ENCODE measurements at regions not wholly inside any gene's neighbourhood (a gene's known extent, or its start where the extent isn't known, plus 50 kb on each side); places are given as distances from the start of the nearest gene placed in this dataset.
"Not testable (repeated sequence)": the region's sequence is repeated elsewhere in the genome, so short reads cannot be mapped to it uniquely, and the experiment has no call there.

DNA sequence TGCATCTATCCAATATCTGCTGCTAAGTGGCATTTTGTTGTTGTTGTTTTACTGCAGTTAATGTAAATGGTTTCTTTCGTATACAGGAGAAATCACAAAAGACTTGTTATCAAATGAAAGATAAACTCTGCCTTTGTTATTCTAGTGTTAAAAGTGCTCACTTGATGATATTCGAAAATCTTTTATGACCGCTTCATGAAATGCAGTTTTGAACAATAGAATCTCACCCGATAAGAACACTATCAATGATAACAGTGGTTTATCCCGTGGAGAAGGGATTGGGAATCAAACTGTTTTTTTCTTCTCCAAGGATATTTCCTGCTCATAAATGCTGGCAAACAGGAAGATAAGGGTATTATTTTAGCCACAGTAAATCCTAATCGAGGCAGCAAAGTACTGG, 1366.3 kb downstream of the OLFM4 start:
- DNase-seq (ENCODE audit: low read depth): no peak

GRCh38 chr13:54402495-54402894, 1373.9 kb downstream of the OLFM4 start:
- DNase-seq (ENCODE audit: low read depth): no peak

GRCh38 chr13:54415753-54416366, 1387.2 kb downstream of the OLFM4 start:
- DNase-seq (ENCODE audit: low read depth): no peak

- not testable (repeated sequence) for DNase-seq (ENCODE audit: low read depth)
Measured at GRCh38 chr13:54422946-54423345, 1394.3 kb downstream of the OLFM4 start.

- DNase-seq (ENCODE audit: low read depth): no peak
Measured at GRCh38 chr13:54424344-54424743, 1395.7 kb downstream of the OLFM4 start.

- no peak for DNase-seq (ENCODE audit: low read depth)
Measured at GRCh38 chr13:54433493-54434206, 1405.0 kb downstream of the OLFM4 start.

- not testable (repeated sequence) for DNase-seq (ENCODE audit: low read depth)
Measured at GRCh38 chr13:54440853-54441400, 1412.3 kb downstream of the OLFM4 start.

- DNase-seq (ENCODE audit: low read depth): no peak
Measured at GRCh38 chr13:54445453-54445852, 1416.8 kb downstream of the OLFM4 start.

DNA sequence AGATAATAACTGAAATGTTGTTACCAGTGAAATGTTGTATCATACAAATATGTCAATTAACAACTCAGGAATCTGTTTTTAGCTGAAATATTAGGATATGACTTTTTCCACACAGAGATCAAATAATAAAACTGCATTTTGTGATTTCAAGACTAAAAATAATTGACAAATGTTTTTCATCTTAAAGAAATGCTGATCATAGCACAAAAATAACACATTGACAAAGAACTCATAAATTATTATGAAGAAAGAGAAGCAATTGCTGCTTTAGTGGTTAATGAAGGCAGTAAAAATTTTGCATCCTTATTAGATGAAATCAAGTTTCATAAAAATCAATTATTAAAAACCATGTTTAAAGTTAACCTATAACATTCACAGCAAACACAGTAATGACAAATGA, 1417.3 kb downstream of the OLFM4 start:
- no peak for DNase-seq (ENCODE audit: low read depth)

DNA sequence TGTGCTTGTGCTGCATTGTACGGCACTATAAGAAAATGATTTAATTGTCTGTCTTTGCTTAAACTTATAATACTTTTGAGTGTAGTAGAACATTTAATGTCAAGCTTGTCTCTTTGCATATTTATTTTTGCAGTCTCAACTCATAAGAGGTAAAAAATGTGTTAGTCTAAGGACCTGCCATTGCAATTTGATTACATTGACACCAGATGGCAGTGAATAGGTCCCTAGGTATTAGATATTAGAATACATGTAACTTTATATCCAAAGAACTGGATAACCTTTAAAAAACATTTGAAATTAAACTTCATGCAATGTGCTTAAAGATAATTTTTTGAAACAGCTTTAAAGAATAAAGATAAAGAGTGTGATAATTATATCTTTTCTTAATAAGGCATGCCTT, 1421.3 kb downstream of the OLFM4 start:
- DNase-seq (ENCODE audit: low read depth): no peak

- DNase-seq (ENCODE audit: low read depth): no peak
Measured at GRCh38 chr13:54484166-54484565, 1455.6 kb downstream of the OLFM4 start.

DNA sequence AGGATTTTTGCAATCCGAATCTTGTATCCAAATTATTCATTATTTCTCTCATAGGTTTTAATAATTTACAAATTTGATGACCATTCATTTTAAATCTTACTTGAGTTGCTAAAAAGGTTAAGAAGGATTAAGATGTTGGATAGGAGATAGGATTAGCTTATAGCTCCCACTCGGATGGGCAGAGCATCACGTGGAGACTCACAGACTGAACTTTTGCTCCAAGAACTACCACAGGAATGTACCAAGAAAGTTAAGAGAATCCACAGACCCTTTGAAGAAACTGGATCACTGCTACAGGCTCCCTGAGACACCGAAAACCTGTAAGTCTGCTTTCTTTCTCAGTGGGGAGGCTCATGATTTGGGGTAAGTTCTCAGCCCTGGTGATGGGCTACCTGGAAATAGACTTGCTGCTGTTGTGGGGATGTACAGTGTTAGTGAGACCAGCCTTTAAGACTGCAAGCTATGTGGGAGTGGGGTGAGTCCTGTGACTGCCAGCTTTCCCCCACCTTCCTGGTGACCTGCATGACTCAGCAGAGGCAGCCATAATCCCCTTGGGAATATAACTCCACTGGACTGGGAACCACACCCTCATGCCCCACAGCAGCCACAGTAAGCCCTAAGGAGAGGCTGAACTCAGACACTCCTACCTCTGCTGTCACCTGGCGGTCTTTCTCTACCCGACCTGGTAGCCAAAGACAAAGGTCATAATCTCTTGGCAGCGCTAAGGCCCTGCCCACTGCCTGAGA, 1458.0 kb downstream of the OLFM4 start:
- no peak for DNase-seq (ENCODE audit: low read depth)

GRCh38 chr13:54489359-54489758, 1460.7 kb downstream of the OLFM4 start:
- DNase-seq (ENCODE audit: low read depth): no peak

GRCh38 chr13:54492995-54493394, 1464.4 kb downstream of the OLFM4 start:
- no peak for DNase-seq (ENCODE audit: low read depth)

- DNase-seq (ENCODE audit: low read depth): no peak
Measured at GRCh38 chr13:54511366-54511765, 1482.8 kb downstream of the OLFM4 start.

DNA sequence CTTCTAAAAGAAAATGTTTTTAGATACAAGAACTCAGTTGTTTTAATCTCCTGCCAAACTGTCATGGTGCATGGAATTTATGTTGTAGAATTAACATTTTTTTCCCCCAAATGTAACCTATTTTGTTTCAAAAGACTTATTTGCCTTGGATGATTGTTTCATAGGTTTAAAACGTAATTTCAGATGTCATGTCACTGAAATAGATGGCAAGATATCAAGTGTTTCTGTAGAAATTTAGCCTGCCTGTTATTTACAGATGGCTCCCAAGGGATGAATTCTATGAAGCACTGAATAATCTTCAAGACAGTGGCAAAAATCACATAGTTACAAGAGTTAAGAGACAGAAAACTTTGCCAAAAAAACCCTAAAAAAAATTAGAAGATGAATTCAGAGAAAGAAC, 1484.6 kb downstream of the OLFM4 start:
- no peak for DNase-seq (ENCODE audit: low read depth)

DNA sequence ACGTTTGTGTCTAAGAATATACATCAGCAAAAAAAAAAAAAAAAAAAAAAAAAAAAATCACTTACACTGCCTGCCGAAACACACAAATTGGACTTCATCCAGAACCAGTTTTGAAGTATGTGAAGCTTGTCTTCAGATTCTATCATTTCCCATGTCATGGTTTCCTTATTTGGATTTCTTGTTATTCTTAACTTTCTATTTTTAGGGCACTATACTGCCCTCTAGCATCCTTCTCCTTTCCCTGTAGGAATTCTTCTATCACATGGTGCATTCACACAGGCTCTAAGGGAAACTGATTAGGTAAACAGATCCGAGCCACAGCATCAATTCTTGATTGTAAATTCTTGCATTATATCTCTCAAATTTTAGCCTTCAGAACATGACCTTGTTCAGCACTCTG, 1507.5 kb downstream of the OLFM4 start:
- DNase-seq (ENCODE audit: low read depth): peak; percentile 0

DNA sequence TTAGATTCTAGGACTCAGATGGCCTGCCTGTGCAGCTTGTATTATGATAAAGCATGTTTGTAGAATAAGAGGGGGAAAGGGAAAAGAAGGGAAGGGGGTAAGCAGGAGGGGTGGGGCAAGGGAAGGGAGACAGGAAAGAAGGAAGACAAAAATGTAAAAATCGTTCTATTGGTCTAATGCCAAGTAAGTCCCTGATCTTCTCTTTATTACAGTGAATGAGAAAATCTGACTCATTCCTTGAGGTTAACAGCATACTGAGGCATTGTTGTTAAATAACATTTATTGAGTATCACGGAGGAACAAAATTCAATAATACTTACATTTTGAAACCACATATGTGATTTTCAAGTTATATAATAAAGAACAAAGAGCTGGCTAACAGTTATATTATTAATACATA, 1534.7 kb downstream of the OLFM4 start:
- DNase-seq (ENCODE audit: low read depth): no peak

- not testable (repeated sequence) for DNase-seq (ENCODE audit: low read depth)
Measured at GRCh38 chr13:54572037-54572436, 1543.4 kb downstream of the OLFM4 start.

DNA sequence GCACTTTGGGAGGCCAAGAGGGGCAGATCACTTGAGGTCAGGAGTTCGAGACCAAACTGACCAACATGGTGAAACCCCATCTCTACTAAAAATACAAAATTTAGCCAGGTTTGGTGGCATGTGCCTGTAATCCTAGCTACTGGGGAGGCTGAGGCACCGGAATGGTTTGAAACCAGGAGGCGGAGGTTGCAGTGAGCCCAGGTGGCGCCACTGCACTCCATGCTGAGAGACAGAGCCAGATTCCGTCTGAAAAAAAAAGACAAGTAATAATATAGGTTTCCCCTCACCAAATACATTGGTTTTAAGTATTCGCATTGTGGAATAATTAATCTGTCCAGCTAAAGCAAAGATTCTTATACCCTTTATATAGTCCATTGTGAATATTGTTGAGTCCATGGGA, 1544.6 kb downstream of the OLFM4 start:
- DNase-seq (ENCODE audit: low read depth): no peak

GRCh38 chr13:54574791-54575190, 1546.2 kb downstream of the OLFM4 start:
- DNase-seq (ENCODE audit: low read depth): no peak

- DNase-seq (ENCODE audit: low read depth): no peak
Measured at GRCh38 chr13:54591540-54591939, 1562.9 kb downstream of the OLFM4 start.

DNA sequence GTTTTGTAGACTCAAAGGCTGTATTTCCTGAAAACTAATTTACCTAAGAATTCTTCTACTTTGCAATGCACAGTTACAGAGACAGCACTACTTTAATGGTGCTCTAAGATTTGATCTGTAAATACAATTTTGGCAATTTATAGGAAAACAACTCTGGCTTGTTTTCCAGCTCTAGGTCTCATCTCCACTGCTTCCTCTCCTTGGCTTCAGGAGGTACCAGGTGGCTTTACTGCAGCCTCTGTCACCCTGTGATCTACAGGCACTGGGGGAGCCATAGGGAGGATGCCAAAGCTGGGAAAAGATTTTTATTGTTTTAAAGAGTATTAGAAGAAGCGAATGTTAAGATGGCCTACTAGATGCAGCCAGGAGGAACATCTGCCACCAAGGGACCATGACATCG, 1563.6 kb downstream of the OLFM4 start:
- no peak for DNase-seq (ENCODE audit: low read depth)

Data from ELR (cell line).